ENCODE measurements at regions not wholly inside any gene's neighbourhood (a gene's known extent, or its start where the extent isn't known, plus 50 kb on each side); places are given as distances from the start of the nearest gene placed in this dataset.
"Not testable (repeated sequence)": the region's sequence is repeated elsewhere in the genome, so short reads cannot be mapped to it uniquely, and the experiment has no call there.

GRCh38 chr6:56875961-56876360 is 78.9 kb upstream of the BEND6 start:
- Histone ChIP-seq H3K4me3 (no peak overlapping the region), H3K27ac (no peak overlapping the region), H3K36me3 (no peaks in the 10 kb centered on the region), H3K27me3 (no peaks in the 10 kb centered on the region), H3K4me1 (no peaks in the 10 kb centered on the region), H3K9me3 (no peaks in the 10 kb centered on the region)
- 92 to 95% methylated on average over 5 of the region's 5 CpGs for WGBS, 2 donors
- no peak for ATAC-seq
- TF ChIP-seq CTCF (IDR thresholded peaks at IDR 0.05): no peak
- DNase-seq: no peak
- intact Hi-C loops (cut with DNase I): no loop called here

- H3K4me1 ChIP-seq: no peaks in the 10 kb centered on the region
- no peak for DNase-seq
- TF ChIP-seq CTCF (IDR thresholded peaks at IDR 0.05): no peak
- H3K9me3 ChIP-seq: no peaks in the 10 kb centered on the region
- intact Hi-C loops (cut with DNase I): no loop called here
- H3K27ac ChIP-seq: no peak overlapping the region
- no peak overlapping the region for H3K4me3 ChIP-seq
- H3K27me3 ChIP-seq: no peaks in the 10 kb centered on the region
- ATAC-seq: no peak
- H3K36me3 ChIP-seq: no peaks in the 10 kb centered on the region
- 98 to 100% methylated on average over 1 of the region's 1 CpG for WGBS, 2 donors
Measured at GRCh38 chr6:56875523-56875922, 79.4 kb upstream of the BEND6 start.

GRCh38 chr6:56874328-56874727 is 80.6 kb upstream of the BEND6 start:
- no peak for TF ChIP-seq CTCF (IDR thresholded peaks at IDR 0.05)
- DNase-seq: no peak
- 86 to 87% methylated on average over 3 of the region's 3 CpGs for WGBS, 2 donors
- no peaks in the 10 kb centered on the region for H3K27me3 ChIP-seq
- no peaks in the 10 kb centered on the region for H3K9me3 ChIP-seq
- peaks cover 0 to 3% (median 0%) of the 10 kb centered on the region in 9 donors for H3K4me1 ChIP-seq
- ATAC-seq: no peak
- intact Hi-C loops (cut with DNase I): no loop called here
- H3K36me3 ChIP-seq: no peaks in the 10 kb centered on the region
- H3K27ac ChIP-seq: no peak overlapping the region
- H3K4me3 ChIP-seq: no peak overlapping the region

GRCh38 chr6:56870053-56870452 is 84.9 kb upstream of the BEND6 start:
- H3K27me3 ChIP-seq; ATAC-seq; DNase-seq; H3K36me3 ChIP-seq; H3K4me3 ChIP-seq; H3K27ac ChIP-seq; intact Hi-C loops (cut with DNase I); H3K9me3 ChIP-seq: not testable (repeated sequence)
- peaks cover 0 to 16% (median 0%) of the 10 kb centered on the region in 9 donors for H3K4me1 ChIP-seq
- 91% methylated on average over 5 of the region's 5 CpGs for WGBS, 2 donors

- WGBS, 2 donors: 93 to 94% methylated on average over 2 of the region's 2 CpGs
- TF ChIP-seq CTCF (IDR thresholded peaks at IDR 0.05): no peak
- Histone ChIP-seq H3K4me1 (peaks cover 0 to 20% (median 2%) of the 10 kb centered on the region in 9 donors), H3K9me3 (no peaks in the 10 kb centered on the region), H3K4me3 (no peak overlapping the region), H3K27ac (no peak overlapping the region), H3K27me3 (no peaks in the 10 kb centered on the region), H3K36me3 (no peaks in the 10 kb centered on the region)
- intact Hi-C loops (cut with DNase I): no loop called here
- ATAC-seq (no peak), DNase-seq (no peak)
Measured at GRCh38 chr6:56869346-56869745, 85.6 kb upstream of the BEND6 start.

All from heart right ventricle (tissue), 16 donors.